ENCODE measurements at regions not wholly inside any gene's neighbourhood (a gene's known extent, or its start where the extent isn't known, plus 50 kb on each side); places are given as distances from the start of the nearest gene placed in this dataset.

DNA sequence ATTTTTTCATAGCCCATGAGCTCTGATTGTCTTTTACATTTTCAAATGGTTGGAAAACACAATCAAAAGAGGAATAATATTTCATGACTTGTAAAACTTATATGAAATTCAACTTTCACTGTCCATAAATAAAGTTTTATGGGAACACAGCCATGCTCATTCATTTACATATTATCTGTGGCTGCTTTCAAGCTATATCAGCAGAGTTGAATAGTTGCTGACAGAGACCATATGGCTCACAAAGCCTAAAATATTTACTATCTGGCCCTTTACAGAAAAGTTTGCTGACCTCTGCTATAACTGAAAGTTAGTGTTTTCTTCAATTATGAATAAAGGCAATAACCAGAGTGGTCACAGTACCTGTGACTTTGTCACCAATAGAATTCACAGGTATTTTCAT lies 128.2 kb upstream of the GNAO1 start:
- TF ChIP-seq, protein P1, sequence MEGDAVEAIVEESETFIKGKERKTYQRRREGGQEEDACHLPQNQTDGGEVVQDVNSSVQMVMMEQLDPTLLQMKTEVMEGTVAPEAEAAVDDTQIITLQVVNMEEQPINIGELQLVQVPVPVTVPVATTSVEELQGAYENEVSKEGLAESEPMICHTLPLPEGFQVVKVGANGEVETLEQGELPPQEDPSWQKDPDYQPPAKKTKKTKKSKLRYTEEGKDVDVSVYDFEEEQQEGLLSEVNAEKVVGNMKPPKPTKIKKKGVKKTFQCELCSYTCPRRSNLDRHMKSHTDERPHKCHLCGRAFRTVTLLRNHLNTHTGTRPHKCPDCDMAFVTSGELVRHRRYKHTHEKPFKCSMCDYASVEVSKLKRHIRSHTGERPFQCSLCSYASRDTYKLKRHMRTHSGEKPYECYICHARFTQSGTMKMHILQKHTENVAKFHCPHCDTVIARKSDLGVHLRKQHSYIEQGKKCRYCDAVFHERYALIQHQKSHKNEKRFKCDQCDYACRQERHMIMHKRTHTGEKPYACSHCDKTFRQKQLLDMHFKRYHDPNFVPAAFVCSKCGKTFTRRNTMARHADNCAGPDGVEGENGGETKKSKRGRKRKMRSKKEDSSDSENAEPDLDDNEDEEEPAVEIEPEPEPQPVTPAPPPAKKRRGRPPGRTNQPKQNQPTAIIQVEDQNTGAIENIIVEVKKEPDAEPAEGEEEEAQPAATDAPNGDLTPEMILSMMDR (IDR thresholded peaks at IDR 0.05; ENCODE audit: control insufficient read depth, extremely low read depth, insufficient read depth): no peak
- DNase-seq (ENCODE audit: low read depth): no peak
- H3K4me3 ChIP-seq (ENCODE audit: low read depth, low read length): no peak overlapping the region

DNA sequence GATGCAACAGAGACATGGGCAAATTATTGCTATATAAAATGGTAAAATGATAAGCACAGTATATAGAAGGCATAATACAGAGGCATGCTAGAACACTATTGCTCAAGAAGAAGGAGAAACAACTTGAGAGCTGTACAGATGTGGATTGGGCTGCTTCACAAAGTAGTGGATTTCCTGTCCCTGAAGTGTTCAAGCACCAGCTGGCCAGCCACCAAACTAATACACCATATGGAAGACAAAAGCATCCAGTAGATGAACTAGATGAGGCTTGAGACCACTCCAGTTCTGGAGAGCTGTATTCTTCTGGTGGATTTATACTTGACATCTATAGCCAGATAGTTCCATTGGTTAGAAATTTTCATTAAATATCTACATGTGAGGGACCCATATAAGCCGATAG lies 134.1 kb upstream of the GNAO1 start:
- no peak for DNase-seq (ENCODE audit: low read depth)
- TF ChIP-seq, protein P1 (IDR thresholded peaks at IDR 0.05; ENCODE audit: control insufficient read depth, extremely low read depth, insufficient read depth): no peak
- no peak overlapping the region for H3K4me3 ChIP-seq (ENCODE audit: low read depth, low read length)

DNA sequence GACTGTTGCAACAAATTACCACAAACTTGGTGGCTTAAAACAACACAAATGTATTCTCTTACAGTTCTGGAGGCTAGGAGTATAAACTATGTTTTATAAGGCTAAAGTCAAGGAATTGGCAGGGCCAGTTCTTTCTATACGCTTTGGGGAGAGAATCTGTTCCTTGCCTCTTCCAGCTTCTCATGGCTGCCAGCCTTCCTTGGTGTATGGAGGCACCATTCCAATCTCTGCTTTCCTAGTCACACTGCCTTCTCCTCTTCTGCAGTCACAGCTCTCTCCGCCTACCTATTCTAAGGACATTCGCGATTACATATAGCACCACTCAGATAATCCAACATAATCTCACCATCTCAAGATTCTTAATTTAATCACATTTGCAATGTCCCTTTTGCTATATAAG lies 140.4 kb upstream of the GNAO1 start:
- TF ChIP-seq, protein P1 (IDR thresholded peaks at IDR 0.05; ENCODE audit: control insufficient read depth, extremely low read depth, insufficient read depth): no peak
- no peak overlapping the region for H3K4me3 ChIP-seq (ENCODE audit: low read depth, low read length)
- no peak for DNase-seq (ENCODE audit: low read depth)

DNA sequence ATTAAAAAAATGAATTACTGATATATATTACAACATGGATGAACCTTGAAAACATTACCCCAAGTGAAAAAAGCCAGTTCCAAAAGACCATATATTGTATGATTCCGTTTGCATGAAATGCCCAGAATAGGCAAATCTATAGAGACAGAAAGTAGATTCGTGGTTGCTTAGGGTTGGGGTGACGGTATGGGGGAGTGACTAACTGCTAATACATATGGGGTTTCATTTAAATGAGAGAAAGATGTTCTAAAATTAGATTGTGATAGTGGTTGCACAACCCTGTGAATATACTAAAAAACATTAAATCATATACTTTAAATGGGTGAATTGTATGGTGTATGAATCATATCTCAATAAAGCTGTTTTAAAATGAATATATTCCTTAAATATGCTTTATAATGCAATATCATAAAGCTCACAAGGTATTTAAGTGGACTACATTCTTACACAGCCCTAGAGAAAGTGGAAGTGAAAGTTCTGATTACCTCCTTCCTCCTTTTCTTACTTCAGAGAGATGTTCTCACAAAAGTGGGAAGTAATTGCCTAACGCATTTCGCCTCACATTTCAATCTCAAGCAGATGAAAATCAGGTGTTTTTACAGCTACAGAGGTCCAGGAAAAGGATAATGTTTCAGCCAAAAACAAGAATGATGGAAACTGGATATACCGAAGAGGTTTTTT lies 142.7 kb upstream of the GNAO1 start:
- TF ChIP-seq, protein P1 (IDR thresholded peaks at IDR 0.05; ENCODE audit: control insufficient read depth, extremely low read depth, insufficient read depth): no peak
- DNase-seq (ENCODE audit: low read depth): no peak
- H3K4me3 ChIP-seq (ENCODE audit: low read depth, low read length): no peak overlapping the region

DNA sequence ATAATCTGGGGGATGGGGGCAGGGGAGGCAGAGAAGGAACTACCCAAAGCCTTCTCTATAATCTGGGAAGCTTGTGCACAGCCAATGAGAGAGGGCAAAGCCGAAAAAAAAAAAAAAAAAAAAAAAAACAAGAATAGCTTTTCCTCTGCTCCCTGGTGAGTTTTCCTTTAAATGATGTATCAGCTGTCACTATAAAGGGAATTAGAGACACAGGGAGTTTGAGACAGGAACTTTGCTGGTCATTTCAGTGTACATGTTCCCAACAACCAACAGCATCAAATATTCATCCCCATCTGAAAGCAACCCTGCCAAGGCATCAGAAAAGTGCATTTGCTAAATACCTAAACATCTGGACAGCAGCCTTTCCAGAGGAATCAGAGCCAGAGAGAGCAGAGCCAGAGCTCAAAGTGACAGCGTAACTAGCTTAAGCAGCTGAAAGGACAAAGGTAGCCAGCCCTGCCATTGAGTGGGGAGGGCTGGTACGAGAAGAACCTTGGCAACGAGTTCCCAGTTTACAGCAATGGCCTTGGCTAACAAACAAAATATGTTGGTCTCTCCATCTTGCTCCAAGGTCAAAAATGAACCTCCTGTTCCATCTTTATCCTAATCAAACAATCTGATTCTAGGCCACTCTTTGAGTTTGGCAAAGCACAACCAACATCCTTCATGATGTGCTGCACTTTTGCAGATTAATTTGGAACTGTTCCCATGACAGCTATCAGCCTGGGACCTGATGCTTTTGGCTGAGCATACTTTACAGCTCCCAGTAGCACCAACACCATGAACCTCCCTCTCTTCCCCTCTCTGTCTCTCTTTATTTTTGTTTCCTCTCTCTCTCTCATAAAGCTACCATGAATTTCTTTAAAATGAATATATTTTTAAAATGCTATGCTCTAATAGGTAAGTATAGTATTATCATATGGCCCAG lies 143.7 kb upstream of the GNAO1 start:
- no peak for DNase-seq (ENCODE audit: low read depth)
- TF ChIP-seq, protein P1 (IDR thresholded peaks at IDR 0.05; ENCODE audit: control insufficient read depth, extremely low read depth, insufficient read depth): no peak
- no peak overlapping the region for H3K4me3 ChIP-seq (ENCODE audit: low read depth, low read length)

DNA sequence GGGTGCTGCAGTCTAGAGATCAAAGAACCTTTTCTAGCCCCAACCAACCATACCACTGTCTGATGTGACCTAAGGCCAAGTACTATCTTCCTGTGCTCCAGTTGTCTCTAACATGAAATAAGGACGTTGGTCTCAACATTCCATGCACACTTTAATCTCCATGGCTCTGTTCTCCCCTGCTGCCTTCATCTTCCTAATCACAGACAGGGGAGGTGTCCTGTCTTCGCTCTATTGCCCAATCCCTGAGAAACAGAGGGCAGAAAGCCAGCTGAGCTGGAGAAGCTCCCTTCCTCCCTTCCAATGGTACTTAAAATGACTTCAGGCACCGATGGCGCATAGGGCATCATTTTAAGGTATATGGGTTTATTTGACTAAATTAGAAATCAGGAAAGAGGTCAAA lies 148.9 kb upstream of the GNAO1 start:
- DNase-seq (ENCODE audit: low read depth): no peak
- TF ChIP-seq, protein P1 (IDR thresholded peaks at IDR 0.05; ENCODE audit: control insufficient read depth, extremely low read depth, insufficient read depth): no peak
- no peak overlapping the region for H3K4me3 ChIP-seq (ENCODE audit: low read depth, low read length)

All from LNCaP clone FGC (cell line).